NCI-H146 (cell line): ENCODE measurements at regions not wholly inside any gene's neighbourhood (a gene's known extent, or its start where the extent isn't known, plus 50 kb on each side); places are given as distances from the start of the nearest gene placed in this dataset.
A peak's percentile ranks its signal among the peaks of the same experiment; 100 is the strongest.
"Not testable (repeated sequence)": the region's sequence is repeated elsewhere in the genome, so short reads cannot be mapped to it uniquely, and the experiment has no call there.

Experiments used
- DNase-seq: peaks from one replicate; lab custom pipeline; 2025; lab: John Stamatoyannopoulos, UW

DNA sequence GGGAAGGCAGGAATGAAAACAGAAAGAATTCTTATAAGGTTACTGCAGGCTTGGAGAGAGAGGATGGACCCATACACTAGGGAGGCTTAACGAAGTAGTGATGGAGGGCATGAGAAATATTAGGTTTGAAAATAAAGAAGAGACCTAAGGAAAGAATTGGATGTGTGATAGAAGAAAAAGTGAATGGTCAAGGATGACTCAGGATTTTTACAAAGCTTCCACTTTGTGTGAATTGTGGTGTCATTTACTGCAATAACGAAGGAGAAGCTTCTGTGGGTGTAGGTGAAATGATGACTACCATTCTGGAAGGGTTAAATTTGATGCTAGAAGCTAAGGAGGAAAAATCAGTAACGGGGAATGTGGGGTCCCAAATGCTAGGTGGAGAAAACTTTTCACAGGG, 191.2 kb downstream of the UTRN start:
- DNase-seq = no peak

DNA sequence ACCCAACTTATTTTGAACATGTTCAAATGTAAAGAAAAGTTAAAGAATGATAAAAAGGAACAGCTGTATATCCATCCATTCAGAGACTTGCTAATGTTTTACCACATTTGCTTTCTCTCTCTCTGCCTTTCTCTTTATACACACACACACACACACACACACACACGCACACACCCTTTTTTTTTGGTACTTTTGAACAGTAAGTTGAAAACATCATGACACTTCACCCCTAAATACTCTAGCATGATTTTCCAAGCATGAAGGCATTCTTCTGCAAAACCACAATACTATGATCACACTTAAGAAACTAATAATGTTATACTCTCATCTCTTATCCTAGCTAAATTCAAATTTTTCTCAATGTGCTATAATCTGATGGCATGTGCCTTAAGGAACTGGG, 192.3 kb downstream of the UTRN start:
- no peak for DNase-seq

DNA sequence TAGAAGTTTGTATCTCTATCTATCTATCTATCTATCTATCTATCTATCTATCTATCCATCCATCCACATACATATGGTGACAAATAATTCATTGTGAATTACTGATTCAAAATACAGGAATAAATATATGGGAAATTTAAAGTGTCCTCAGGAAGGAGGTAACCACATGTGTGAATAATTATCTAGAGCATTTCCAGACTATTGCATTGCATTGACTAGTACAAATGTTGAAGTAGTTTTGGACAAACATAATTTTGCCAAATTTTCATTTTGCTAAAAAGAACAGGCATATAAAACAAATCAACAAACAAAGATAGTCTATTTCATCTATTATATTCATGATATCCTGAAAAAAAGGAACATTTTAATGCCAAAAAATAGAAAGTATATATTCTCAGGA, 192.7 kb downstream of the UTRN start:
- DNase-seq = no peak

GRCh38 chr6:144478483-144478882, 193.3 kb downstream of the UTRN start:
- no peak for DNase-seq

GRCh38 chr6:144479991-144480390, 194.9 kb downstream of the UTRN start:
- no peak for DNase-seq

- DNase-seq = no peak
These were observed 195.3 kb downstream of the UTRN start for GRCh38 chr6:144480473-144480872.

DNA sequence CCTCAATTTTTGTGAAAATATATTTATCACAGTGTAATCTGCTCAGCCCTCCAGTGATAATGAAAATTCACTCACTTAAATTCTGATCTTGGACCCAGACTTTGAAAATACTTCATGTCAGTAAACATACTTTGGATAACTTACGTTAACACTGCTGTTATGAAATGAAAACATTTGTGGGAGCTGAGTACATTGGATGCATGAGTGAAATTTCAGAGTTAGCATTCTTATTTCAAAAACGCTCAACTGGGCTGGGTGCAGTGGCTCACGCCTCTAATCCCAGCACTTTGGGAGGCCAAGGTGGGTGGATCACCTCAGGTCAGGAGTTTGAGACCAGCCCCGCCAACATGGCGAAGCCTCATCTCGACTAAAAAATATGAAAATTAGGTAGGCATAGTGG, 196.4 kb downstream of the UTRN start:
- DNase-seq = no peak

DNA sequence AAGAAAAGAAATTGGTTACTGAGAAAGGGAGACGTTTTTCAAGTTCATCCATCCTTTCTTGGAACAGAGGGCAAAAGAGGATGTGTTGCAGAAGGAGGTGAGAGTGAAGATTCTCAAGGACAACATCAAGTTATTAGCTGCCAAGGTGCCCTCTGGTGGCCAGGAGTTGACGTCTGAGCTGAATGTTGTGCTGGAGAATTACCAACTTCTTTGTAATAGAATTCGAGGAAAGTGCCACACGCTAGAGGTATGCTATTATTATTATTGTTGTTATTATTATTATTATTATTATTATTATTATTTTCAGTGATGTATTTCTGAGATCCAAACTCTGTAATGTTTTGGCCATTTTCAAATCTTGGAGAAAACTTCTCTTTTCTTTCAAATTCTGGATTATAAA, 197.0 kb downstream of the UTRN start:
- peak; percentile 62 for DNase-seq

GRCh38 chr6:144485531-144485930, 200.4 kb downstream of the UTRN start:
- DNase-seq = no peak

GRCh38 chr6:144488590-144488989, 203.5 kb downstream of the UTRN start:
- no peak for DNase-seq

- DNase-seq = no peak
These were observed 208.1 kb downstream of the UTRN start for GRCh38 chr6:144493035-144493910.

DNA sequence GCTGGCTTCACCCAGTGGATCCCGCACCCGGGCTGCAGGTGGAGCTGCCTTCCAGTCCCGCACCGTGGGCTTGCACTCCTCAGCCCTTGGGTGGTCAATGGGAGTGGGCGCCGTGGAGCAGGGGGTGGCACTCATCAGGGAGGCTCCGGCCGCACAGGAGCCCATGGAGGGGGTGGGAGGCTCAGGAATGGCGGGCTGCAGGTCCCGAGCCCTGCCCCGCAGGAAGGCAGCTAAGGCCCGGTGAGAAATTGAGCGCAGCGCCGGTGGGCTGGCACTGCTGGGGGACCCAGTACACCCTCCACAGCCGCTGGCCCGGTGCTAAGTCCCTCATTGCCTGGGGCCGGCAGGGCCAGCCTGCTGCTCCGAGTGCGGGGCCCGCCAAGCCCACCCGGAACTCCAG, 209.9 kb downstream of the UTRN start:
- DNase-seq = not testable (repeated sequence)

- DNase-seq = no peak
These were observed 212.5 kb downstream of the UTRN start for GRCh38 chr6:144497650-144498049.

DNA sequence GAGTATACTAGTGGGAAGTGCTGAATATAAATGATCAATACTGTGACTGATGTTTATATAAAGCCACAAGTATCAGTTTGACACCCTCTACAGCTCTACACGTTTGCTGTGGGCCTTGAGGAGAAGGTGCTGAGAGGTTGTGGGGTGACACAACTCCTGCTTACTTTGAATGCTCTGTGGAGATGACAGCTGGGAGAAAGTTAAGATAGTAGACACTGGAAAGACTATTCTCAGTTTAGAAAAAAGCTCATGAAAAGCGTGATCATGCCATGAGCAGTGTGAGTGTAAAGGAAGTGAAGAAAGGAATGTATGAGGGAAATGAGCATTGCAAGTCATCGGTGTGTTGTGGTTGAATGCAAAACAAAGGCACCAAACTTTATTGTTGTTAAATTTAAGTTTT, 215.8 kb downstream of the UTRN start:
- no peak for DNase-seq

DNA sequence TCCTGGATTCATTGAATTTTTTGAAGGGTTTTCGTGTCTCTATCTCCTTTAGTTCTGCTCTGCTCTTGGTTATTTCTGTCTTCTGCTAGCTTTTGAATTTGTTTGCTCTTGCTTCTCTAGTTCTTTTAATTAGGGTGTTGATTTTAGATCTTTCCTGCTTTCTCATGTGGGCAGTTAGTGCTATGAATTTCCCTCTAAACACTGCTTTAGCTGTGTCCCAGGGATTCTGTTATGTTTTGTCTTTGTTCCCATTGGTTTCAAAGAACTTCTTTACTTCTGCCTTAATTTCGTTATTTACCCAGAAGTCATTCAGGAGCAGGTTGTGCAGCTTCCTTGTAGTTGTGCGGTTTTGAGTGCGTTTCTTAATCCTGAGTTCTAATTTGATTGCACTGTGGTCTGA, 220.1 kb downstream of the UTRN start:
- DNase-seq = not testable (repeated sequence)

DNA sequence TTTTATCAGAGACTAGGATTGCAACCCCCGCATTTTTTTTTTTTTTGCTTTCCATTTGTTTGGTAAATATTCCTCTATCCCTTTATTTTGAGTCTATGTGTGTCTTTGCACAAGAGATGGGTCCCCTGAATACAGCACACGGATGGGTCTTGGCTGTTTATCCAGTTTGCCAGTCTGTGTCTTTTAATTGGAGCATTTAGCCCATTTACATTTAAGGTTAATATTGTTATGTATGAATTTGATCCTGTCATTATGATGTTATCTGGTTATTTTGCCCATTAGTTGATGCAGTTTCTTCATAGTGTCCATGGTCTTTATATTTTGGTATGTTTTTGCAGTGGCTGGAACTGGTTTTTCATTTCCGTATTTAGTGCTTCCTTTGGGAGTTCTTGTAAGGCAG, 220.9 kb downstream of the UTRN start:
- not testable (repeated sequence) for DNase-seq

GRCh38 chr6:144507772-144508312, 222.7 kb downstream of the UTRN start:
- DNase-seq = not testable (repeated sequence)

- DNase-seq = no peak
These were observed 225.7 kb downstream of the UTRN start for GRCh38 chr6:144510859-144511258.

- DNase-seq = no peak
These were observed 230.6 kb downstream of the UTRN start for GRCh38 chr6:144515761-144516160.

GRCh38 chr6:144519426-144519825, 234.3 kb downstream of the UTRN start:
- DNase-seq = no peak

- peak; percentile 33 for DNase-seq
These were observed 243.7 kb downstream of the UTRN start for GRCh38 chr6:144528743-144529425.

DNA sequence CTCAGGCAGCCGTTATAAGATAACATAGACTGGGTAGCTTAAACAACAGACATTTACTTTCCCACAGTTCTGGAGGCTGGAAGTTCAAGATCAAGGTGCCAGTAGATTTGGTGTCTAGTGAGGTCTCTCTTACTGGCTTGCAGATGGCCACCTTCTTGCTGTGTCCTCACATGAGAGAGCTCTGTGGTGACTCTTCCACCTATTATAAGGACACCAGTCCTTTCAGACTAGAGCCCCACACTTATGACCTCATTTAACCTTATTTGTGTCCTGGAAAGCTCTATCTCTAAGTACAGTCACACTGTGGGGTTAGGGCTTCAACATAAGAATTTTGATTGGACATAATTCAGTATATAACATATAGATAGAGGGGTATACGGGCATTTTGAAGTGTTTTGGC, 245.0 kb downstream of the UTRN start:
- no peak for DNase-seq

DNA sequence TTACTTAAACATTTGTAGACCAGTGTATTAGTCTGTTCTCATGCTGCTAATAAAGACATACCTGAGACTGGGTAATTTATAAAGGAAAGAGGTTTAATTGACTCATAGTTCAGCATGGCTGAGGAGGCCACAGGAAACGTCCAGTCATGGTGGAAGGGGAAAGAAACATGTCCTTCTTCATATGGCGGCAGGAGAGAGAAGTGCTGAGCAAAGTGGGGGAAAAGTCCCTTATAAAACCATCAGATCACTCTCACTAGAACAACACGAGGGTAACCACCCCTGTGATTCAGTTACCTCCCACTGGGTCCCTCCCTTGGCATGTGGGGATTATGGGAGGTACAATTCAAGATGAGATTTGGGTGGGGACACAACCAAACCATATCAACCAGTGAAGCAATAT, 247.1 kb downstream of the UTRN start:
- DNase-seq = not testable (repeated sequence)
